ENCODE measurements at regions not wholly inside any gene's neighbourhood (a gene's known extent, or its start where the extent isn't known, plus 50 kb on each side); places are given as distances from the start of the nearest gene placed in this dataset.

GRCh38 chr5:152811988-152812387, 406.9 kb upstream of the NMUR2 start:
- TF ChIP-seq ZNF24 (tag by site-specific recombination; IDR thresholded peaks at IDR 0.05) (no peak), WT1 (tag by site-specific recombination; IDR thresholded peaks at IDR 0.05) (no peak), ZNF174 (tag by site-specific recombination; IDR thresholded peaks at IDR 0.05) (no peak), ZBTB21 (tag by site-specific recombination; IDR thresholded peaks at IDR 0.05) (no peak), CTCF (tag by site-specific recombination; IDR thresholded peaks at IDR 0.05) (no peak), REST (tag by site-specific recombination; IDR thresholded peaks at IDR 0.05) (no peak)
- TF ChIP-seq, protein P1, sequence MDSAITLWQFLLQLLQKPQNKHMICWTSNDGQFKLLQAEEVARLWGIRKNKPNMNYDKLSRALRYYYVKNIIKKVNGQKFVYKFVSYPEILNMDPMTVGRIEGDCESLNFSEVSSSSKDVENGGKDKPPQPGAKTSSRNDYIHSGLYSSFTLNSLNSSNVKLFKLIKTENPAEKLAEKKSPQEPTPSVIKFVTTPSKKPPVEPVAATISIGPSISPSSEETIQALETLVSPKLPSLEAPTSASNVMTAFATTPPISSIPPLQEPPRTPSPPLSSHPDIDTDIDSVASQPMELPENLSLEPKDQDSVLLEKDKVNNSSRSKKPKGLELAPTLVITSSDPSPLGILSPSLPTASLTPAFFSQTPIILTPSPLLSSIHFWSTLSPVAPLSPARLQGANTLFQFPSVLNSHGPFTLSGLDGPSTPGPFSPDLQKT (IDR thresholded peaks at IDR 0.05; ENCODE audit: borderline replicate concordance, low read depth, low read length): no peak
- TF ChIP-seq, protein P2, sequence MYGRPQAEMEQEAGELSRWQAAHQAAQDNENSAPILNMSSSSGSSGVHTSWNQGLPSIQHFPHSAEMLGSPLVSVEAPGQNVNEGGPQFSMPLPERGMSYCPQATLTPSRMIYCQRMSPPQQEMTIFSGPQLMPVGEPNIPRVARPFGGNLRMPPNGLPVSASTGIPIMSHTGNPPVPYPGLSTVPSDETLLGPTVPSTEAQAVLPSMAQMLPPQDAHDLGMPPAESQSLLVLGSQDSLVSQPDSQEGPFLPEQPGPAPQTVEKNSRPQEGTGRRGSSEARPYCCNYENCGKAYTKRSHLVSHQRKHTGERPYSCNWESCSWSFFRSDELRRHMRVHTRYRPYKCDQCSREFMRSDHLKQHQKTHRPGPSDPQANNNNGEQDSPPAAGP (tag by site-specific recombination; IDR thresholded peaks at IDR 0.05): no peak
